Smooth muscle cell (in vitro differentiated cells): ENCODE measurements at regions not wholly inside any gene's neighbourhood (a gene's known extent, or its start where the extent isn't known, plus 50 kb on each side); places are given as distances from the start of the nearest gene placed in this dataset.

ENCODE experiments used
- DNase-seq: peaks from one replicate; lab custom pipeline; 2025; ENCODE audit not compliant: unreplicated experiment; lab: John Stamatoyannopoulos, UW
- H2AFZ ChIP-seq: fragments of 200-600 bp; sonication (generic); 2 replicates; pipeline ENCODE4 v1.6.0; 2016; ENCODE audit warnings: antibody characterized with exemption, low read depth, mild to moderate bottlenecking
- H3F3A ChIP-seq: fragments of 200-600 bp; sonication (generic); 2 replicates; pipeline ENCODE4 v1.6.0; 2017; ENCODE audit warnings: antibody characterized with exemption, low read depth
- H3K27ac ChIP-seq: fragments of 200-600 bp; sonication (generic); 2 replicates; pipeline ENCODE4 v1.5.1; 2016; ENCODE audit warnings: low read depth, mild to moderate bottlenecking
- H3K27me3 ChIP-seq: fragments of 200-600 bp; sonication (generic); 2 replicates; pipeline ENCODE4 v1.6.1; 2016; ENCODE audit warnings: low read depth, mild to moderate bottlenecking
- H3K36me3 ChIP-seq: fragments of 200-600 bp; sonication (generic); 2 replicates; pipeline ENCODE4 v1.5.1; 2016; ENCODE audit warnings: low read depth
- H3K4me1 ChIP-seq: fragments of 200-600 bp; sonication (generic); 2 replicates; pipeline ENCODE4 v1.5.1; 2016; ENCODE audit warnings: low read depth
- H3K4me2 ChIP-seq: fragments of 200-600 bp; sonication (generic); 2 replicates; pipeline ENCODE4 v1.6.0; 2016; ENCODE audit warnings: mild to moderate bottlenecking
- H3K4me3 ChIP-seq: fragments of 200-600 bp; sonication (generic); 2 replicates; pipeline ENCODE4 v1.5.1; 2016; ENCODE audit warnings: mild to moderate bottlenecking
- H3K79me2 ChIP-seq: fragments of 200-600 bp; sonication (generic); 2 replicates; pipeline ENCODE4 v1.6.0; 2016; ENCODE audit warnings: low read depth, mild to moderate bottlenecking
- H3K9ac ChIP-seq: fragments of 200-600 bp; sonication (generic); 2 replicates; pipeline ENCODE4 v1.6.0; 2016; ENCODE audit warnings: low read depth
- H3K9me3 ChIP-seq: fragments of 200-600 bp; sonication (generic); replicated peaks from 2 replicates; pipeline ENCODE4 v1.5.1; 2016; ENCODE audit warnings: low read depth
- H4K20me1 ChIP-seq: fragments of 200-600 bp; sonication (generic); 2 replicates; pipeline ENCODE4 v1.6.0; 2016; ENCODE audit warnings: low read depth
- WGBS: methylation state at CpG from one replicate; pipeline ENCODE4 v1.1.7; 2016; ENCODE audit warnings: low lambda C conversion rate; 5-methylcytosine and 5-hydroxymethylcytosine counted together
- TF ChIP-seq, protein P1 (sequence below): fragments of 200-600 bp; sonication (generic); IDR thresholded peaks from 2 replicates; pipeline ENCODE4 v1.5.1; 2017; ENCODE audit warnings: borderline replicate concordance, mild to moderate bottlenecking, antibody characterized with exemption; ENCODE audit not compliant: insufficient read depth, poor library complexity, severe bottlenecking

DNA sequence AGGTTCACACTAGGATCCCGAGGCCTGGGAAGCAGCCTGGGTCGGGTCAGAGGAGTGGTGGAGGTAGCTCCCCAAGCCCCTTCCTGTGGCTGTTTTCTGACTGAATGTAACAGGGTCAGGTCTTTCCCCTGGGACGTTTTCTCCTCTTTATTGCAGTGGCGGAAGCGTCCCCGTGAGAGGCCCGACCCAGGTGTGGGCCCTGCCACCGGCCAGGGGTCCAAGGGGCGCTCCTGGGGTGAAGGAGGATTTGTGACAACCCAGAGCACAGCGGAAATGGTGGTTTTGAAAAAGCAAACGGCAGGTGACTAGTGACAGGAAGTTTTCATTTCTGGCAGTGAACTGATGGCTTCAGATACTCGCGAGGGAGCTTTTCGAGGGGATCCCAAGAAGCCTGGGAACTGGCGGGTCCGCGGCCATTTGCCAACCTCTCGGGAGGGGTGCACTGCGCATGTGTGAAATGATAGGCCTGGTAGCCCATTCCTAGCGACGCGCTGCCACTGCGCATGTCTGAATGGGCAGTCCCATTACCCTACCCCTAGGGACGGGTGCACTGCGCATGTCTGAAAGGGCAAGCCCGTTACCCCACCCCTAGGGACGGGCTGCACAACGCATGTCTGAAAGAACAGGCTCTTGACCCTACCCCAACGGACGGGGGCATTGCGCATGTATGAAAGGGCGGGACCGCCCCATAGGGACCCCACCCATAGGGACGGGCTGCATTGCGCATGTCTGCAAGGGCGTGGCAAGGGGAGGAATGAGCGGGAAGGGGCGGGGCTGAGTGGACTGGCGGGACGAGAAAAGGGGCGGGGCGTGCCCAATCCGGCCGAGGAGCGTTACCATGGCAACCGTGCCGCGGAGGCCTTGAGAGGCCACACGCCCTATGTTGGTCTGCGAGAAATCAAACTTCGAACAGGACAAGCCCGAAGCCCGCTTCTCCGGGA lies 1747.9 kb downstream of the TP53TG3F start:
- DNase-seq, result no peak
- Histone ChIP-seq H4K20me1 (no peaks in the 10 kb centered on the region), H3K9ac (no peak overlapping the region), H3K4me1 (no peaks in the 10 kb centered on the region), H3K4me3 (no peak overlapping the region), H3K36me3 (no peaks in the 10 kb centered on the region), H2AFZ (no peak overlapping the region), H3K4me2 (no peak overlapping the region), H3K27ac (no peak overlapping the region), H3K79me2 (no peaks in the 10 kb centered on the region), H3F3A (no peaks in the 10 kb centered on the region), H3K9me3 (no peaks in the 10 kb centered on the region), H3K27me3 (no peaks in the 10 kb centered on the region)
- TF ChIP-seq, protein P1, sequence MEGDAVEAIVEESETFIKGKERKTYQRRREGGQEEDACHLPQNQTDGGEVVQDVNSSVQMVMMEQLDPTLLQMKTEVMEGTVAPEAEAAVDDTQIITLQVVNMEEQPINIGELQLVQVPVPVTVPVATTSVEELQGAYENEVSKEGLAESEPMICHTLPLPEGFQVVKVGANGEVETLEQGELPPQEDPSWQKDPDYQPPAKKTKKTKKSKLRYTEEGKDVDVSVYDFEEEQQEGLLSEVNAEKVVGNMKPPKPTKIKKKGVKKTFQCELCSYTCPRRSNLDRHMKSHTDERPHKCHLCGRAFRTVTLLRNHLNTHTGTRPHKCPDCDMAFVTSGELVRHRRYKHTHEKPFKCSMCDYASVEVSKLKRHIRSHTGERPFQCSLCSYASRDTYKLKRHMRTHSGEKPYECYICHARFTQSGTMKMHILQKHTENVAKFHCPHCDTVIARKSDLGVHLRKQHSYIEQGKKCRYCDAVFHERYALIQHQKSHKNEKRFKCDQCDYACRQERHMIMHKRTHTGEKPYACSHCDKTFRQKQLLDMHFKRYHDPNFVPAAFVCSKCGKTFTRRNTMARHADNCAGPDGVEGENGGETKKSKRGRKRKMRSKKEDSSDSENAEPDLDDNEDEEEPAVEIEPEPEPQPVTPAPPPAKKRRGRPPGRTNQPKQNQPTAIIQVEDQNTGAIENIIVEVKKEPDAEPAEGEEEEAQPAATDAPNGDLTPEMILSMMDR, result no peak
- WGBS, result 90% methylated on average over 43 of the region's 54 CpGs

DNA sequence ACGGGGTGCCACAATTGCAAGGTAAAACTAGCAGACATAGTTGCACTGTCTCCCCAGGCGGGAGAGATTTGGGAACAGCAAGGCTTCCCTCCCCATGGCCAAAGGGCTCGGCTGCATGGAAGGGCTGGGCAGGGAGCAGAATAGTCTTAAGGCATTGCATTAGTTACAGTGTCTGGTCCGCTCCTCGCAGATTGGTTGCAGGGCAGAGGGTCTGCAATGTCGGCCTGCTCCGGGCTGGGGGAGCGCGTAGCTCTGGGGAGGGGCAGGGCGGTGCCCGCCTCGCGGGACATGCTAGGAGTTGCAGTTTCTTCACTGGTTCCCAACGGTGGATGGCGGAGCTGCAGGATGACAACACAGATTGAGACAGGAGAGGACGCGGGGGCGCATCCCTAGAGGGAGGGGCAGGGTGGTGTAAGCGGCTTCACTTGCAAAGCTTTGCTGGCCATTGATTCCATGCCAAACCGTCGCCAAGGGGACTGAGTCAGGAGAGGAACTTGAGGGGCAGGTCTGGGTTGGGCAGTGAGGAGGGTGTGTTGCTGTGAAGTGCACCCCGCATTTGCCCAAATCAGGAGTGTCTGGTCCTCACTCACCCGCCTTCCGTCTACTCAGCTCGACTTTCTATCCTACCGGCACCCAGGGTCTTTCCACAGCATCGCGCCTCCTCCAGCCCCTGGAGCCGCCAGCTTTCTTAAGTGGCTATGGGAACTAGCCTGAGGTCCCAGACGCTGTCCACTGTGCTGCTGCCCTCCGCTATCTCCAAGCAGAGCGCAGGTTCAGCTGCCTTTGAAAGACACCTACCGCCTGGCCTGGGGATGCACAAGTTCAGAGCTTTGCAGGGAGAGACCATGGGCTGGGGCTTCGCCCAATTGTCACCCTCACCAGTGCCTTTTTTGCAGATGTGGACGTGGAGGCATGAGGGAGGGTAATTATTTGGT lies 1748.9 kb downstream of the TP53TG3F start:
- TF ChIP-seq, protein P1, result no peak
- no peak for DNase-seq
- no peaks in the 10 kb centered on the region for H3K79me2 ChIP-seq
- no peak overlapping the region for H3K27ac ChIP-seq
- no peaks in the 10 kb centered on the region for H3K4me1 ChIP-seq
- H3K4me2 ChIP-seq, result no peak overlapping the region
- WGBS, result 85% methylated on average over 34 of the region's 35 CpGs
- H3K36me3 ChIP-seq, result no peaks in the 10 kb centered on the region
- no peaks in the 10 kb centered on the region for H3F3A ChIP-seq
- no peak overlapping the region for H2AFZ ChIP-seq
- H3K9ac ChIP-seq, result no peak overlapping the region
- H3K4me3 ChIP-seq, result no peak overlapping the region
- H3K9me3 ChIP-seq, result no peaks in the 10 kb centered on the region
- no peaks in the 10 kb centered on the region for H4K20me1 ChIP-seq
- H3K27me3 ChIP-seq, result no peaks in the 10 kb centered on the region

DNA sequence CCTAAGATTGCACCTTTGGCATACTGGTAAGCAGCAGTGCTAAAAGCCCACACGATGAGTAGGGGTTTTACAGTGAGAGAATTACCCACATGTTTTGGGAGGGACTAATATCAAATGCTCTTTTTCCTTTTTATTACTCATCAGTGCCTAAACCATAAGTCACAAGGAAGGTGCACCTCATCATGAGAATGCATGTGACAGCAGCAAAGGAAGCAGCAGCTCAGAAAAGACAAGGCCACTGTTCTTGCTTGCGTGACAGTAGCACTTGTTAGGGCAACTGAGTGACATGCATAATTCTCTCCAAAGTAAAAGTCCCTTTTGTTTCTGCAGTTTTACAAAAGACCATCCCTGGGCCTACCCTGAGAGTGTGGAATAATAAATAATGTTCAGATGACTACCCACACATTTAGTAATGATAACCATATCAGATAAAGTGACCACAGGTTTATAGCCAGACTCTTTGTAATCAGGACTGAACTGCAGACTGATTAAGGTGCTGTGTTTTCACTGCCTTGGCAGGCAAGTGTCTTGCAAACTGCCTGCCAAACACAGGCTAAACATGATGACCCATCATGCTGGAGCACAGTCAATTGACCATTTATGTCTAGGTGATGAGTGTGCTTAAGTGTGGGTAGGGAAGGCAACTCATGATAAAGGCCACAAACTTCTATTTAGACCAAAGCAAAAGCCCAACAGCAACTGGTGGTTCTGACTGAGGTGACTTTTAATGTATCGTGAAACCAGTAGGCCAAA lies 1751.4 kb downstream of the TP53TG3F start:
- no peaks in the 10 kb centered on the region for H3K9me3 ChIP-seq
- no peak overlapping the region for H2AFZ ChIP-seq
- no peaks in the 10 kb centered on the region for H3K36me3 ChIP-seq
- H3K4me3 ChIP-seq, result no peak overlapping the region
- H3K27ac ChIP-seq, result no peak overlapping the region
- TF ChIP-seq, protein P1, result no peak
- no peaks in the 10 kb centered on the region for H3K4me1 ChIP-seq
- no peaks in the 10 kb centered on the region for H3K27me3 ChIP-seq
- DNase-seq, result no peak
- no peak overlapping the region for H3K9ac ChIP-seq
- 64% methylated on average over 3 of the region's 3 CpGs for WGBS
- H3K79me2 ChIP-seq, result no peaks in the 10 kb centered on the region
- H4K20me1 ChIP-seq, result no peaks in the 10 kb centered on the region
- no peak overlapping the region for H3K4me2 ChIP-seq
- no peaks in the 10 kb centered on the region for H3F3A ChIP-seq
